GM19395 (cell line): ENCODE measurements at regions not wholly inside any gene's neighbourhood (a gene's known extent, or its start where the extent isn't known, plus 50 kb on each side); places are given as distances from the start of the nearest gene placed in this dataset.
"Not testable (repeated sequence)": the region's sequence is repeated elsewhere in the genome, so short reads cannot be mapped to it uniquely, and the experiment has no call there.

Experiments
- ATAC-seq: cut with Tn5 transposase; IDR thresholded peaks from one replicate; pipeline ENCODE4 v1.9.1; 2021; ENCODE audit warnings: mild to moderate bottlenecking, moderate library complexity; ENCODE audit not compliant: unreplicated experiment

GRCh38 chr11:15686259-15686658 lies 571.5 kb downstream of the INSC start:
- ATAC-seq, result not testable (repeated sequence)

DNA sequence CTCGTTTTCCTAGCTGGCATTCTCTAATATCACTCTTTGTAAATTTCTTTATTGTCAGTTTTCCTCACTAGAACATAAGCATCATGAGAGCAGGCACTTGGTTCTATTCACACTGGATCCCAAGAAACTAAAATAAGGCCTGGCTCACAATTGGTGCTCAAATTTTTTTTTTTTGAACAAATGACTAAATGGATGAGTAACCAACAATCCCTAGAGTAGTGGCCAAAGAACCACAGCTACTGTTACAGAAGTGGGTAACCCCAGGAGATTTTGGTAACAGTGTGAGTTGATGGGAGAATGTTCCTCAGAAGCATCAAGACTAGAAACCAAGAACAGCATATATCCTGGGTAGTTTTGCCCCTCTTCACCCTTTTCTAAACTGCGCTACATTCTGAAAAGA lies 572.6 kb downstream of the INSC start:
- ATAC-seq, result no peak

- no peak for ATAC-seq
These were observed 573.6 kb downstream of the INSC start for GRCh38 chr11:15688351-15688792.

- ATAC-seq, result no peak
These were observed 575.6 kb downstream of the INSC start for GRCh38 chr11:15690320-15690719.

GRCh38 chr11:15692739-15693138 lies 578.0 kb downstream of the INSC start:
- ATAC-seq, result no peak

DNA sequence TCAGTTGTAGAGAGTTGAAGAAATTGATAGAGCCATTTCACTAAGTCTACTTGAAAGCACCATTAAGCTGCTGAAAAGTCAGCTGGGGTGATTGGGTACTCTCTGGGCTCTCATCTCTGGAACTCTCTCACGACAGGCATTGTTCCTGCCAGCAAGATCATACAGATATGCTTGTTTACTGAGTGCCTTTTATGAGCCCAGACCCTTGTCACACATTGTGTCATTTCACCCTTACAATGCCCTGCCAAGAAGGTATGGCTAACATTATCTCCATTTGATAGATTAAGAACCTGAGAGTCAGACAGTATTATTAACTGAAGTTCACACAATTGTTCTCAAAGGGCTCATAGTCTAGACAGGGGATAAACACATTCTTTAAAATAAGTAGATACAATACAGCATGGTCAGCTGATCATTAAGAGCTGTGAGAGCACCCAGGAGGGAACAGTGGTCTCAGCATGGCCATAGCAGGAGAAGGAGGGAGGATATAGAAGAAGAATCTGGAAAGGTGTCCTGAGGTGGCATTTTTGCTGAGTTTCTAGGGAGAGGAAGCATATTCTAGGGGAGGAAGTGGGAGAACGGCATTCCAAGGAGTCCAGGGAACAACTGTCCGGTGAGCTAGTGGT lies 580.5 kb downstream of the INSC start:
- ATAC-seq, result no peak

DNA sequence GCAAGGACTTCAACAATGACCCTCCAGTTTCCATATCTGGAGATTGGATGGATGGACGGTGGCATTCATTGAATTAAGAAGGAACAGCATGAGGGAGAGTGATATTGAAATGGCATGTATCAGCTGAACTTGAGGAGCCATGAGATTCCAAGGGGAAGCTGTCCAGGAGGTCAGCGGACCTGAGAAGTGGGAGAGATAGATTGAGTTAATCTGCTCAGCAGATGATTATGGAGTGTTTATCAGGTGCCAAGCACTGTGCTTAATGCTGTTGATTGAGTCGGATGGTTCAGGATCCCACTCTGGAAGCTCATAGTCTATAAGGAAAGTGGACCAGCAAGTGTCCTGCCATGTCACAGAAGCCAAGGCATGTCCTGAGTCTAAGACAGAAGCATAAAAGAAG lies 581.3 kb downstream of the INSC start:
- no peak for ATAC-seq

DNA sequence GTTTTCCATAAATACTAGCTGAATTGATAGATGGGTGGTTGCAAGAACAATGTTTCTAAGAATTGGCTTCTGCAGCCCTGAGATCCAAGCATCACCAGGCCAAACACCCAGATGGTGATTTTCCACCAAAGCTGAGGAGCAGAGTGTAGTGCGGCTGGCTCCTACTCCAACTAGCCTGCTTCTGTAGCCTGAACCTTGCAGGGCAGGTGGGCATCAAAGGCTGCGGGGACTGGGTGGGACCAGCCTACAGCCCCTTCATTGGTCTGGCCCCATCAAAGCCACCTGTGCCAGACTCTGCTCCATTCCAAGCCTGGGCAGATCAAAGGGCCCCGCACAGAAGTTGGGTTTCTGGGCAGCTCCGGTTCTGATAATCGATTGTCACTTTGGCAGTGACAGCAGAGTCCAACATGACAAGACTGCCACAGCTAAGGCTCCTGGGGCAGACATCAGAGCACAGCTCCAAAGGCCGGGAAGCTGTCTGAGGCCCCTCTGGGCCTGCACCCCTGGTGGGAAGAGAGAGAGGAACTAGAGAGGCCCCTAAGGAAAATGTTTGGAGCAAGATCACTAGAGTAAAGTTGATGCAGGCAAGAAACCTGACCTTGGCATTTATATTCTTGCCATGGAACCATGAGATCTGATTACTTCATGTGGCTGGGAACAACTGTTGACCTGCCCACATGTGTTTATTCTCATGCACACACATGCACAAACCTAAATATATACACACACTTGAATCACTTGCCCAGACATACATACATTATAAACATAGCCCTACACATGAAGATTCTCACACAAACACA lies 582.9 kb downstream of the INSC start:
- ATAC-seq, result no peak

- no peak for ATAC-seq
These were observed 584.1 kb downstream of the INSC start for GRCh38 chr11:15698855-15699254.

- no peak for ATAC-seq
These were observed 585.3 kb downstream of the INSC start for GRCh38 chr11:15699978-15700377.

- no peak for ATAC-seq
These were observed 585.7 kb downstream of the INSC start for GRCh38 chr11:15700456-15700855.

DNA sequence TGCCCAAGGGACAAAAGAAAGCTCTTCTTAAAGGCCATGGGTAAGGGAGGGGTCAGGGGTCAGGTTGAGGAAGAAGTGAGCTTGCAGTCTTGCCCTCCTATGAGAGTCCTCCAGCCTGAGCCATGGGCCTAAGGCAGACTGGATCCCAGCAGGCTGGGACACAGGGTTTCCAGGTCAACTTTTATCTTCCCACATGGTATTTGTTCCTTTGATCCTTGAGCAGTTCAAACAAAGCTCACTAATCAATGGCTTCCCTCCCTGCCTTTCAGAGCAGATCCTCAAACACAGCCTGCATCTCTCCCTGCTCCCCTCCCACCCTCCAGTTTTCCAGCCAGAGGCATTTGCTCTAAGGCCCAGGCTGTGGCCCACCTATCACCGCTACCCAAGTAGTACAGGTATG lies 589.3 kb downstream of the INSC start:
- no peak for ATAC-seq

DNA sequence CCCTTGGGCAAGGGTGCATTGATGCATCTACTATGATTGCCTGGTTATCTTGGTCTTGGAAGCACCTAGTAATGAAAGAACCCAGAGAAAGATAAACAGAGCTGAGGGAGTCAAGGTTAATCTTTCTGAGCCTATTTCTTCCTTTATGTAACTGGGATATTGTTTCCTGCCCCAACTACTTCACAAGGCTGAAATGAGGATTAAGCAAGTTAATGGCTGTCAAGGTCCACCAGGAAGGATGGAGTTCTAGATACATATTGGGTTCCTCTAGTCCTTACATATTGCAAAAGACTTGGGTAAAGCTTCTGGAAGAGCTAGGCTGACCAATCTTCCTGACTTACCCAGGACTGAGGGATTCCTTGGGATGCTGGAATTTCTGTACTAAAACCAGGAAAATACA lies 589.8 kb downstream of the INSC start:
- ATAC-seq, result no peak

DNA sequence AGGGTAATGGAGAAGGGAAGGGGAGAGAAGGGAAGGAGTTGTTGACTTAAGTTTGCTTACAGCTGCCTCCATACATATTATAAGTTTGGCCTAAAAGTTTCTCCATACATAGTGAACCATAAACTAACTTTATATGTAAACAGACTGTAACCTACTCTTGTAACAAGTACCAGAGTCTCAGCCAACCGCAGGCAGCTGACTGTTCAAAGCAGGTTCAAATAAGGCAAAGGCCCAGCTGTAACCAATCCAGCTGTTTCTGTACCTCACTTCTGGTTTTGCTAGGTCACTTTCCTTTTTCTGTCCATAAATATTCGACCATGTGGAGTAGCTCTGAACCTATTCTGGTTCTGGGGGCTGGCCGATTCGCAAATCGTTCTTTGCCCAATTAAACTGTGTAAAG lies 591.2 kb downstream of the INSC start:
- no peak for ATAC-seq

- ATAC-seq, result no peak
These were observed 592.5 kb downstream of the INSC start for GRCh38 chr11:15707194-15707593.

- ATAC-seq, result no peak
These were observed 593.2 kb downstream of the INSC start for GRCh38 chr11:15707971-15708370.

DNA sequence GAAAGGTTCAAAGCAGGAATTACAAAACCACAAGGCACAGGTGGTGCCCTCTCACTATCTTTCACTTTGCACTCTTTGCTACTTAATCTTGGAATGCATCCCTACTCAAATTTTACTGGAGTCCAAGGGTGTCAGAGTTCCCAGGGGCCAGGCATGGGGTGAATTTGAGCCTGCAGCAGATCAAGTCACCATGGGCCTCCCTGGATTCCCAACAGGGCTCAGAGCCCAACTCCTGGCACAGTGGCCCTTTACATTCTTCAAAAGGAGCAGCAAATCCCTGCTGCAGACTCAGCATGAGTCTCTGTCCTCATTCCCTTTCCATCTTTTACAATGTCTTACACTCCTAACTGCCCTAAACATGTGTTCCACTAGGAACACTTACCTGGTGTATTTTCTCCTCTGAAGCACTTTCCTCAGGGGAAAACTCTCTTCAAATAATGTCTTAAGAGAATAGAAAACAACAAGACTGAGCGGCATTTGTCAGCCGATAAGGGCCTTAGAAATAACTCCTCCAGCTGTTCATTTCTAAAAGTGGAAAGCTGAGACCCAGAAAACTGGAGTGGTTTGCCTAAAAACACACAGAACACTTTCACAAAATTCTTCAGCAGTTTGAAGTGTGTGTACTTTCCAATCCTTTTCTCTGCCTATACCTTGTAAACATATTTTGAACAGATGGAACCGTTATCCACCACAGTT lies 596.0 kb downstream of the INSC start:
- no peak for ATAC-seq

DNA sequence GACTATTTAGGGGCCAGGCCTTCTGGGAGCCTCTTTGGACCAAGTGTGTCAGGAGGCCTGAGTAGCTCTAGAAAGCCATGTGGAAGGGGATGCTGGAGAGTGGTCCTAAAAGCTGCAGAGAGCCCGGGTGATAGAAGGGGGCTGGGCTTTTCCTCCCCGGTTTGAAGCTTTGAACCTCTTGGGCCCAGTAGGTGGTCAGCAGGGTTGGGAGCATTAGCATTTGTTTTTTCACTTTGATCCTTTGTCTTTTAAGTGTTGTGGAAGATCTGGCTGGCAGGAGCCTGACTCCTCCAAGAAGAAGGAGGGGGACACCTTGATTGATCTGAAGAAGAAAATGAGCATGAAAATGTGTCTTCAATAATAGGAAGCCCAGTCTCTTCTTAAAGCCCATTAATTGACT lies 596.6 kb downstream of the INSC start:
- no peak for ATAC-seq

DNA sequence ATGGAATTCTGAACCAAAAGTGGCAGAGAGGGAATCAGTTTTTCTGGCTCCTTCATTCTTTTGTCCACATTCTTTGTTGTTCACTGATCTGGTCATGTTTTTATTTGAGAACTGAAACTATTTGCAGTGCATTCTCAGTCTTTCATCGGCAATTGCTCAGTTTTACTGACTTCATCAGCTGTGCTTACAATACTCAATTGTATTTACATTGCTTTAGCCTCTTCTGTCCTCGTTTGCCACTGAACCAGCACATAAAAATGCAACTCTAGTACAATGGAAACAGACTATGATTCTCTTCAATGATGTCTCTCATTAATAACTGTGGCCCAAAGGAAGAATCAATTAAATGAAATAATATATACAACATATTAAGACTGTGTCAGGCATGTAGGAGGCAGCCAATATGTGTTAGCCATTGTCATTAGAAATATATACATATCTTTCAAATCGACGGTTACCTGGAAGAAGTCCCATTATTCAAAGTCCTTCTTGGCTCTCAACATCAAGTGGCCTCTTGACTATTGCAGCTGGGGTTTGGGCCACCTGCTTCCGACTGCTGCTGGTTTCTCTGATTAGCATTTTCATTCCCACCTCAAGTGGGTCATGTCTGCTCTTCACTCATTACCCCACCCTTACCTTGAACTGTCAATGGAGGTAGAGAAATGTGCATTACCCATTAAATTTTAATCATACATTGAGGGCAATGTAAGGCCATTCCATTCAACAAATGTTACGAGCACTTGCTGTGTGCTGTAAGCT lies 600.1 kb downstream of the INSC start:
- no peak for ATAC-seq

- no peak for ATAC-seq
These were observed 601.8 kb downstream of the INSC start for GRCh38 chr11:15716550-15716949.

- ATAC-seq, result no peak
These were observed 605.7 kb downstream of the INSC start for GRCh38 chr11:15720460-15720859.
